Loucy (cell line): ENCODE measurements at regions not wholly inside any gene's neighbourhood (a gene's known extent, or its start where the extent isn't known, plus 50 kb on each side); places are given as distances from the start of the nearest gene placed in this dataset.

Experiments
- H2AFZ ChIP-seq: fragments of 200-600 bp; sonication (generic); 2 replicates; pipeline ENCODE4 v1.6.0; 2016; ENCODE audit warnings: antibody characterized with exemption, mild to moderate bottlenecking, low read length, moderate library complexity
- H3F3A ChIP-seq: fragments of 200-600 bp; 2 replicates; pipeline ENCODE4 v1.6.0; 2016; ENCODE audit warnings: antibody characterized with exemption, low read depth, mild to moderate bottlenecking
- H3K27me3 ChIP-seq: fragments of 200-600 bp; sonication (generic); 2 replicates; pipeline ENCODE4 v1.6.1; 2014; ENCODE audit warnings: low read length, mild to moderate bottlenecking; ENCODE audit not compliant: insufficient read depth, poor library complexity, severe bottlenecking
- H3K36me3 ChIP-seq: fragments of 200-600 bp; sonication (generic); 2 replicates; pipeline ENCODE4 v1.6.1; 2016; ENCODE audit warnings: low read length; ENCODE audit not compliant: insufficient read depth
- H3K4me1 ChIP-seq: fragments of 200-600 bp; sonication (generic); 2 replicates; pipeline ENCODE4 v1.5.1; 2014; ENCODE audit warnings: low read length, mild to moderate bottlenecking; ENCODE audit not compliant: insufficient read depth, poor library complexity, severe bottlenecking
- H3K4me2 ChIP-seq: fragments of 200-600 bp; sonication (generic); 2 replicates; pipeline ENCODE4 v1.6.0; 2014; ENCODE audit warnings: antibody characterized with exemption, low read length, low read depth, mild to moderate bottlenecking; ENCODE audit not compliant: poor library complexity, severe bottlenecking
- H3K4me3 ChIP-seq: fragments of 200-600 bp; sonication (generic); 2 replicates; pipeline ENCODE4 v1.5.1; 2014; ENCODE audit warnings: low read length, mild to moderate bottlenecking, mixed read lengths; ENCODE audit not compliant: poor library complexity, severe bottlenecking
- H3K79me2 ChIP-seq: fragments of 200-600 bp; sonication (generic); 2 replicates; pipeline ENCODE4 v1.6.1; 2014; ENCODE audit warnings: low read length; ENCODE audit not compliant: insufficient read depth
- H3K9ac ChIP-seq: fragments of 200-600 bp; sonication (generic); 2 replicates; pipeline ENCODE4 v1.6.0; 2014; ENCODE audit warnings: mild to moderate bottlenecking, low read depth, low read length, moderate library complexity; ENCODE audit not compliant: poor library complexity, severe bottlenecking
- H3K9me2 ChIP-seq: fragments of 200-600 bp; sonication (generic); replicated peaks from 2 replicates; pipeline ENCODE4 v1.6.1; 2016; ENCODE audit warnings: low read depth, low read length, mixed read lengths
- H3K9me3 ChIP-seq: fragments of 200-600 bp; sonication (generic); 2 replicates; pipeline ENCODE4 v1.6.1; 2014; ENCODE audit warnings: mild to moderate bottlenecking, antibody characterized with exemption, low read length, low read depth; ENCODE audit not compliant: insufficient read depth
- H4K20me1 ChIP-seq: fragments of 200-600 bp; sonication (generic); 2 replicates; pipeline ENCODE4 v1.6.0; 2014; ENCODE audit warnings: antibody characterized with exemption, low read length, mild to moderate bottlenecking; ENCODE audit not compliant: insufficient read depth, poor library complexity, severe bottlenecking
- EZH2phosphoT487 ChIP-seq: fragments of 200-600 bp; IDR thresholded peaks from 2 replicates; pipeline ENCODE4 v1.6.1; 2018; ENCODE audit warnings: antibody characterized with exemption, mild to moderate bottlenecking, moderate library complexity, borderline replicate concordance
- TF ChIP-seq, protein P1 (sequence below): fragments of 200-600 bp; sonication (generic); conservative IDR thresholded peaks from 2 replicates; pipeline ENCODE4 v1.5.1; 2014; ENCODE audit warnings: mild to moderate bottlenecking, antibody characterized with exemption, low read length

DNA sequence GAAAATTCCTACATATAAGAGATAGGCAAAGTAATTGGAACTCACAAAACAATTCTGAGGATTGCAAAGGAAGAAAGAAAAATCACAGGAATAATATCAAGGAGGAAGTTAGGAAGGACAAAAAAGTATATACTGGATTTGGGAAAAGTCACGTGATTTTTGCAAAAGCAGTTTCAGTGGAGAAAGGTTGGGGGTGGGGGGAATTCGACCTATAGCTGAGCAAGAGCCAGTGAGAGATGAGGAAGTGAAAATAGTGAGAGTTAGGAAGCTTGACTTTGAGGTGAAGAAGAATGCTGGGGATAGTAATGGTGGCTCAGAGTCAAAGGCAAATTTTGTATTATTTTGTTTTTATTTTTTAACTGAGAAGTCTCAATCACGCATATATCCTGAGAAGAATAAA lies 438.0 kb upstream of the PMFBP1 start:
- Histone ChIP-seq H3K9me3 (no peaks in the 10 kb centered on the region), H3K4me3 (no peak overlapping the region), H3F3A (no peaks in the 10 kb centered on the region), H3K4me1 (peaks cover 10% of the 10 kb centered on the region), H4K20me1 (no peaks in the 10 kb centered on the region), H3K9me2 (no peaks in the 10 kb centered on the region), H3K27me3 (no peaks in the 10 kb centered on the region), H3K9ac (no peak overlapping the region), H3K79me2 (no peaks in the 10 kb centered on the region), H3K36me3 (no peaks in the 10 kb centered on the region), H2AFZ (no peak overlapping the region), H3K4me2 (no peak overlapping the region)
- no peak for TF ChIP-seq EZH2phosphoT487
- TF ChIP-seq, protein P1, sequence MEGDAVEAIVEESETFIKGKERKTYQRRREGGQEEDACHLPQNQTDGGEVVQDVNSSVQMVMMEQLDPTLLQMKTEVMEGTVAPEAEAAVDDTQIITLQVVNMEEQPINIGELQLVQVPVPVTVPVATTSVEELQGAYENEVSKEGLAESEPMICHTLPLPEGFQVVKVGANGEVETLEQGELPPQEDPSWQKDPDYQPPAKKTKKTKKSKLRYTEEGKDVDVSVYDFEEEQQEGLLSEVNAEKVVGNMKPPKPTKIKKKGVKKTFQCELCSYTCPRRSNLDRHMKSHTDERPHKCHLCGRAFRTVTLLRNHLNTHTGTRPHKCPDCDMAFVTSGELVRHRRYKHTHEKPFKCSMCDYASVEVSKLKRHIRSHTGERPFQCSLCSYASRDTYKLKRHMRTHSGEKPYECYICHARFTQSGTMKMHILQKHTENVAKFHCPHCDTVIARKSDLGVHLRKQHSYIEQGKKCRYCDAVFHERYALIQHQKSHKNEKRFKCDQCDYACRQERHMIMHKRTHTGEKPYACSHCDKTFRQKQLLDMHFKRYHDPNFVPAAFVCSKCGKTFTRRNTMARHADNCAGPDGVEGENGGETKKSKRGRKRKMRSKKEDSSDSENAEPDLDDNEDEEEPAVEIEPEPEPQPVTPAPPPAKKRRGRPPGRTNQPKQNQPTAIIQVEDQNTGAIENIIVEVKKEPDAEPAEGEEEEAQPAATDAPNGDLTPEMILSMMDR: no peak

DNA sequence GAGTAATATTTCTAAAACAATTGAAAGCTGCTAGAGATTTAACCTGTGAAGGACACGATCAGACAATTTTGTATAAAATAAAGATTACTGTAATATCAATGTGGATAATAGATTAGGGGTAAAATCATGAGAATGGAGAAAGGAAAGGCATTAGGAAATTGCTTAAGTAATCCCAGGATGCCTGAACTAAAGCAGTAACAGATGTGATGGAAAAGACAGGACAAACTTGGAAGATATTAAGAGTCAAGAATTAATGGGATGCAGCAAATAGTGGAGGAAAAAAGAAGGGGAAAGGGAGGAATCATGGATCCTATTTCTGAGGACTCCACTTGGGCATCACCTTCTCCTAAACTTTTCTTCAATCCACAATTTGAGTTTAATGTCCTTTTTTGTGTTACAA lies 437.1 kb upstream of the PMFBP1 start:
- TF ChIP-seq, protein P1: no peak
- no peak for TF ChIP-seq EZH2phosphoT487
- no peaks in the 10 kb centered on the region for H3K79me2 ChIP-seq

DNA sequence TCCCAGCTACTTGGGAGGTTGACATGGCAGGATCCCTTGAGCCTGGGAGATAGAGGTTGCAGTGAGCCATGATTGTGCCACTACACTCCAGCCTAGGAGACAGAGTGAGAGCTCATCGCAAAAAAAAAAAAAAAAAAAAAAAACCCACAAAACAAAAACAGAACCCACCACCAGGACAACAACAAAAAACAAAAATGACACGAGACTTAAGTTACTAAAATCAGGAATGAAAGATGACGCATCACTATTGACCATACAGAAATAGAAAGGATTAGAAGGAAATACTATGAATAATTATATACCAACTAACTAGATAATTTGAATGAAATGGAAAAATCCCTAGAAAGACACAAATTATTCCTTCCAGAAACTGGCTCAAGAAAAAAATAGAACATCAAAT lies 432.4 kb upstream of the PMFBP1 start:
- Histone ChIP-seq H4K20me1 (no peaks in the 10 kb centered on the region), H3K9me2 (no peaks in the 10 kb centered on the region), H2AFZ (no peak overlapping the region), H3K27me3 (no peaks in the 10 kb centered on the region), H3K9ac (no peak overlapping the region), H3K36me3 (no peaks in the 10 kb centered on the region), H3K4me1 (no peaks in the 10 kb centered on the region), H3K79me2 (no peaks in the 10 kb centered on the region), H3K4me3 (no peak overlapping the region), H3F3A (no peaks in the 10 kb centered on the region), H3K4me2 (no peak overlapping the region), H3K9me3 (no peaks in the 10 kb centered on the region)
- TF ChIP-seq, protein P1: no peak
- TF ChIP-seq EZH2phosphoT487: no peak

More for the DNA sequence above, 437.1 kb upstream of the PMFBP1 start:
- Histone ChIP-seq H4K20me1 (no peaks in the 10 kb centered on the region), H3K4me2 (no peak overlapping the region), H3K9me2 (no peaks in the 10 kb centered on the region), H3K27me3 (no peaks in the 10 kb centered on the region), H3K4me1 (peaks cover 9% of the 10 kb centered on the region), H3K4me3 (no peak overlapping the region), H3K9ac (no peak overlapping the region), H2AFZ (no peak overlapping the region), H3K36me3 (no peaks in the 10 kb centered on the region), H3F3A (no peaks in the 10 kb centered on the region), H3K9me3 (no peaks in the 10 kb centered on the region)
